ENCODE measurements at regions not wholly inside any gene's neighbourhood (a gene's known extent, or its start where the extent isn't known, plus 50 kb on each side); places are given as distances from the start of the nearest gene placed in this dataset.

DNA sequence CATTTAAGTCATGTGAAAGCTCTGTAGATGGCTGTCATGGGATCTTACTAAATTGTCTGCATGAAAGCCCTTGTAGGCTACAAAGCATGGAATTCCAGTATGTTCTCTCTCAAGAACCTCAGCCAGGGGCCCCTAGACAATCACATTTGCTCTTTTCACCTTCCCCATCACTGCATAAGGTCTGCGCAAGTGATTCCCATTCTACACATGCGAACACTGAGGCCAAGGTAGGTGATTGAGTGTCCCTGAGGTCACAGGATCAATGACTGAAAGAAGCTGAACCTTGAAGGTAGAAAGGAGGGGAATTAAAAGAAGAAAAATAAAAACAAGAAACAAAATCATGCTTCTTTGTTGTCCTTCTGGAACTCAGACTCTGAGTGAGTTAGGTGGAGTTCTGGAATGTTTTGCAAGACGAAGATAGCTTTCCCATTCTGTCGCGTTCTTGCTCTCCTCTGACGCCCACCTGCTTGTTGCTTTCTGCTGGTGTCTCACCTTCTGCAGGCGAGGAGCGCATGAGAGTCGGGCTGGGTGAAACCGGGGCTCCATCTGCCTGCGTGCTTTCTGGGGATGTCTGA lies 79.9 kb downstream of the SPRING1 start:
- TF ChIP-seq, protein P1, sequence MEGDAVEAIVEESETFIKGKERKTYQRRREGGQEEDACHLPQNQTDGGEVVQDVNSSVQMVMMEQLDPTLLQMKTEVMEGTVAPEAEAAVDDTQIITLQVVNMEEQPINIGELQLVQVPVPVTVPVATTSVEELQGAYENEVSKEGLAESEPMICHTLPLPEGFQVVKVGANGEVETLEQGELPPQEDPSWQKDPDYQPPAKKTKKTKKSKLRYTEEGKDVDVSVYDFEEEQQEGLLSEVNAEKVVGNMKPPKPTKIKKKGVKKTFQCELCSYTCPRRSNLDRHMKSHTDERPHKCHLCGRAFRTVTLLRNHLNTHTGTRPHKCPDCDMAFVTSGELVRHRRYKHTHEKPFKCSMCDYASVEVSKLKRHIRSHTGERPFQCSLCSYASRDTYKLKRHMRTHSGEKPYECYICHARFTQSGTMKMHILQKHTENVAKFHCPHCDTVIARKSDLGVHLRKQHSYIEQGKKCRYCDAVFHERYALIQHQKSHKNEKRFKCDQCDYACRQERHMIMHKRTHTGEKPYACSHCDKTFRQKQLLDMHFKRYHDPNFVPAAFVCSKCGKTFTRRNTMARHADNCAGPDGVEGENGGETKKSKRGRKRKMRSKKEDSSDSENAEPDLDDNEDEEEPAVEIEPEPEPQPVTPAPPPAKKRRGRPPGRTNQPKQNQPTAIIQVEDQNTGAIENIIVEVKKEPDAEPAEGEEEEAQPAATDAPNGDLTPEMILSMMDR (optimal IDR thresholded peaks at IDR 0.05 in 1 of 3, IDR thresholded peaks at IDR 0.05 in 1 of 3, conservative IDR thresholded peaks at IDR 0.05 in 1 of 3; ENCODE audit: extremely low read depth in 1 of 3, insufficient read depth in 2 of 3, low read length in 3 of 3) = no peak
- TF ChIP-seq EZH2 (IDR thresholded peaks at IDR 0.05; ENCODE audit: low read length) = peak; percentile 75

All from keratinocyte (primary cell).